Central memory CD8-positive, alpha-beta T cell (primary cell): ENCODE measurements at regions not wholly inside any gene's neighbourhood (a gene's known extent, or its start where the extent isn't known, plus 50 kb on each side); places are given as distances from the start of the nearest gene placed in this dataset.

ENCODE experiments used
- ATAC-seq: fragments of 150-1000 bp; cut with Tn5 transposase; replicated peaks from 2 replicates; pipeline ENCODE4 v1.10.0; 2022; ENCODE audit warnings: mild to moderate bottlenecking, moderate FRiP score, moderate number of reproducible peaks; ENCODE audit not compliant: poor library complexity, severe bottlenecking; ENCODE audit errors: extremely low read depth
- DNase-seq, 2 donors: peaks; one replicate each; pipeline ENCODE4 v3.0.0; 2021; ENCODE audit warnings: low spot score in 2 of 2
- H3K27ac Mint-ChIP-seq: one replicate; pipeline ENCODE4 v1.8.0; 2022; ENCODE audit warnings: low read depth, mild to moderate bottlenecking, moderate library complexity, mixed read lengths
- H3K27me3 Mint-ChIP-seq: one replicate; pipeline ENCODE4 v1.8.0; 2022; ENCODE audit warnings: mixed read lengths
- H3K36me3 Mint-ChIP-seq: one replicate; pipeline ENCODE4 v1.8.0; 2022; ENCODE audit warnings: mild to moderate bottlenecking, moderate library complexity, mixed read lengths; ENCODE audit not compliant: insufficient read depth
- H3K4me1 Mint-ChIP-seq: one replicate; pipeline ENCODE4 v1.8.0; 2022; ENCODE audit warnings: mixed read lengths
- H3K4me3 Mint-ChIP-seq: one replicate; pipeline ENCODE4 v1.8.0; 2022; ENCODE audit warnings: mild to moderate bottlenecking, moderate library complexity, mixed read lengths
- H3K9me3 Mint-ChIP-seq: one replicate; pipeline ENCODE4 v1.8.0; 2022; ENCODE audit warnings: mixed read lengths

DNA sequence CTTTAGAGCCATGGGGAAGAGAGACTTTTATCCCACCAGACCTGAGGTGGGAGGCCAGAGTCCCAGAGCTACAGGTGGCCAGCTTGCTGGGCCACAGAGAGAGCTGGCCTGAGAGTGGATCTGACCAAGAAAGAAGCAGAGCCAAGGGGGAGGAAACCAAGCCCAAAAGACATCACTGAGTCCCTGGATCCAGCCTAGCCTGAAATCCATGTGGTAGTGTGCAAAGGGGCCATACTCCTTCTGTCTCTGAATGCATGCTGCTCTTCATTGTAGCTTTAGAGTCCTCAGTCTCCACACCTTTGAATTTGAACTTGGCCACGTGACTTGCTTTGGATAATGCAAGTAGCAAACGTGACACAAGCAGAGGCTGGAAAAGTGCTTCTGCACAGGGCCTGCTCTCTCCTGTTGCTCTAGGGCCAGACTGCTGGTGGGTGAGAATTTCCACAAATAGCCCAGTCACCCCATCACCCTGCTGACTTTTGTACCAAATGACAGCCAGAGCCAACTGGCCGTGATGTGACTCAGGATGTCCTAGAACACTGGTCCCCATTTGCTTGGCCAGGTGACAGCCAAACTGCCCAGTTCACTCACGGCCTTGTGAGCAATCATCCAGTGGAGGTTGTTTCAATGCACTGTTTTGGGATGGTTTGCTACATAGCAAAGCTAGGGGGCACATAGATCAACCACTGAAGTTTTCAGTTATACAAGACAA, 93.6 kb downstream of the DHCR7 start:
- Mint-ChIP-seq H3K9me3 (no peaks in the 10 kb centered on the region), H3K36me3 (no peaks in the 10 kb centered on the region), H3K27me3 (peaks cover 29% of the 10 kb centered on the region), H3K4me1 (no peaks in the 10 kb centered on the region), H3K4me3 (no peak overlapping the region), H3K27ac (no peak overlapping the region)
- ATAC-seq (no peak), DNase-seq (no peak)

- Mint-ChIP-seq H3K36me3 (no peaks in the 10 kb centered on the region), H3K27ac (no peak overlapping the region), H3K4me3 (no peak overlapping the region), H3K9me3 (no peaks in the 10 kb centered on the region), H3K4me1 (no peaks in the 10 kb centered on the region), H3K27me3 (peaks cover 35% of the 10 kb centered on the region)
- DNase-seq (no peak), ATAC-seq (no peak)
Observed at GRCh38 chr11:71352748-71353147, 95.4 kb downstream of the DHCR7 start.

- ATAC-seq (no peak), DNase-seq (no peak)
- no peak overlapping the region for H3K4me3 Mint-ChIP-seq
- H3K27ac Mint-ChIP-seq: no peak overlapping the region
- no peaks in the 10 kb centered on the region for H3K9me3 Mint-ChIP-seq
- peaks cover 36% of the 10 kb centered on the region for H3K27me3 Mint-ChIP-seq
- H3K4me1 Mint-ChIP-seq: no peaks in the 10 kb centered on the region
- H3K36me3 Mint-ChIP-seq: no peaks in the 10 kb centered on the region
Observed at GRCh38 chr11:71352226-71352625, 96.0 kb downstream of the DHCR7 start.

GRCh38 chr11:71349627-71350026, 97.2 kb upstream of the SHANK2 start:
- H3K27ac Mint-ChIP-seq: no peak overlapping the region
- H3K27me3 Mint-ChIP-seq: peaks cover 46% of the 10 kb centered on the region
- H3K36me3 Mint-ChIP-seq: no peaks in the 10 kb centered on the region
- H3K9me3 Mint-ChIP-seq: no peaks in the 10 kb centered on the region
- ATAC-seq (no peak), DNase-seq (no peak)
- H3K4me1 Mint-ChIP-seq: no peaks in the 10 kb centered on the region
- H3K4me3 Mint-ChIP-seq: no peak overlapping the region

DNA sequence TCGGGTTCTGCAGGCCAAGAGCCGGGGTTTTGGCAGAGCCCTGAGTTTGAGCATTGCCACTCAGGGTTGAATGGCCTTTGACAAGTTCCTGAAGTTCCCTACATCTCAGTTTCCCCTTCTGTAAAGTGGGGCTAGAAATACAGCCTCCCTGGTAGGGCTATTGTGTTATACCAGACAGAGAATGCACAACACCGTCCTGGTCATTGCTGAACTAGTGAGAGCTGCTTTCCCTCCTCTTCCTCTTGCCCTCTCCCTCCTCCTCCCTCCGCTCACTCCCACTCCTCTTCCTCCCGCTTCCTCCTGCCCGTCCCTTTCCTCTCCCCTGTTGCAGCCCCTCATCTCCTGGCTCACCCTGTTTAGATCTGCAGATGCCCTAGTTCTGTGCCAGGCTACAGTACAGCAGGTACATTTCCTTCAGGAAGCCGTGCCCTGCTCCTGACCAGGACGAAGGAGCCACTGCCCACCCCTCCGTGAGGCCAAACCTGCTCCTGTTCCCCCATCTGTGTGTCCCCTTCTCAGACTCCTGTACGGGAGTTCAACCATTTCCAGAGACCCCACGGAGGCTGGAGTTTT, 91.5 kb upstream of the SHANK2 start:
- Mint-ChIP-seq H3K4me3 (no peak overlapping the region), H3K36me3 (no peaks in the 10 kb centered on the region), H3K9me3 (no peaks in the 10 kb centered on the region), H3K27me3 (peaks cover 56% of the 10 kb centered on the region), H3K27ac (no peak overlapping the region), H3K4me1 (no peaks in the 10 kb centered on the region)
- ATAC-seq (no peak), DNase-seq (no peak)

GRCh38 chr11:71342951-71343827, 90.8 kb upstream of the SHANK2 start:
- ATAC-seq (no peak), DNase-seq (no peak)
- Mint-ChIP-seq H3K4me1 (no peaks in the 10 kb centered on the region), H3K9me3 (no peaks in the 10 kb centered on the region), H3K27me3 (peaks cover 49% of the 10 kb centered on the region), H3K4me3 (no peak overlapping the region), H3K27ac (no peak overlapping the region), H3K36me3 (no peaks in the 10 kb centered on the region)

- H3K27ac Mint-ChIP-seq: no peak overlapping the region
- no peaks in the 10 kb centered on the region for H3K9me3 Mint-ChIP-seq
- peaks cover 42% of the 10 kb centered on the region for H3K27me3 Mint-ChIP-seq
- ATAC-seq (no peak), DNase-seq (no peak)
- no peaks in the 10 kb centered on the region for H3K4me1 Mint-ChIP-seq
- H3K4me3 Mint-ChIP-seq: no peak overlapping the region
- H3K36me3 Mint-ChIP-seq: no peaks in the 10 kb centered on the region
Observed at GRCh38 chr11:71342116-71342515, 89.7 kb upstream of the SHANK2 start.

DNA sequence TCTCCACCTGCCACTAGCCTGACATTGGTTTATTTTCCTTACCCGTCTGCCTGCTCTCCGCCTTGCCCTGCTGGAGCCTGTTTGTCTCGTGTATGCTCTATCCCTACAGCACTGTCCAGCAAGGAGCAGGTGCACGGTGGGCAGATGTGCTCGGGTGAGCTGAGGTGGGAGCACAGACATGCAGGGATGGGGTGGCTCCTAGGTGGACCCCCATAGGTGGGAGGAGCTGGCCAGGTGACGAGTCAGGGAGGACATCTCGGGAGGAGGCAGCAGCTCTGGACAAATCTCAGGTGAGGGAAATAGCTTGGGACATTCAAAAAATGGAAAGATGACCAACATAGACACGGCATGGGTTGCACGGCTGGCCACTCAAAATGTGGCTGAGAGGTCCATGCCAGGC, 89.2 kb upstream of the SHANK2 start:
- Mint-ChIP-seq H3K27ac (no peak overlapping the region), H3K4me3 (no peak overlapping the region), H3K36me3 (no peaks in the 10 kb centered on the region), H3K27me3 (peaks cover 37% of the 10 kb centered on the region), H3K9me3 (no peaks in the 10 kb centered on the region), H3K4me1 (no peaks in the 10 kb centered on the region)
- ATAC-seq (no peak), DNase-seq (no peak)

GRCh38 chr11:71341173-71341572, 88.8 kb upstream of the SHANK2 start:
- H3K27ac Mint-ChIP-seq: no peak overlapping the region
- no peaks in the 10 kb centered on the region for H3K4me1 Mint-ChIP-seq
- ATAC-seq (no peak), DNase-seq (no peak)
- no peaks in the 10 kb centered on the region for H3K9me3 Mint-ChIP-seq
- H3K4me3 Mint-ChIP-seq: no peak overlapping the region
- H3K36me3 Mint-ChIP-seq: no peaks in the 10 kb centered on the region
- peaks cover 33% of the 10 kb centered on the region for H3K27me3 Mint-ChIP-seq

- H3K9me3 Mint-ChIP-seq: no peaks in the 10 kb centered on the region
- ATAC-seq (no peak), DNase-seq (no peak)
- no peaks in the 10 kb centered on the region for H3K4me1 Mint-ChIP-seq
- peaks cover 33% of the 10 kb centered on the region for H3K27me3 Mint-ChIP-seq
- no peak overlapping the region for H3K4me3 Mint-ChIP-seq
- H3K36me3 Mint-ChIP-seq: no peaks in the 10 kb centered on the region
- H3K27ac Mint-ChIP-seq: no peak overlapping the region
Observed at GRCh38 chr11:71340086-71340606, 87.8 kb upstream of the SHANK2 start.

GRCh38 chr11:71339396-71339881, 87.1 kb upstream of the SHANK2 start:
- H3K27me3 Mint-ChIP-seq: peaks cover 33% of the 10 kb centered on the region
- no peak overlapping the region for H3K4me3 Mint-ChIP-seq
- no peaks in the 10 kb centered on the region for H3K4me1 Mint-ChIP-seq
- no peak for DNase-seq
- H3K36me3 Mint-ChIP-seq: no peaks in the 10 kb centered on the region
- H3K27ac Mint-ChIP-seq: no peak overlapping the region
- H3K9me3 Mint-ChIP-seq: no peaks in the 10 kb centered on the region
- ATAC-seq: no peak

- H3K27me3 Mint-ChIP-seq: peaks cover 33% of the 10 kb centered on the region
- no peaks in the 10 kb centered on the region for H3K9me3 Mint-ChIP-seq
- no peaks in the 10 kb centered on the region for H3K4me1 Mint-ChIP-seq
- H3K36me3 Mint-ChIP-seq: no peaks in the 10 kb centered on the region
- no peak overlapping the region for H3K27ac Mint-ChIP-seq
- ATAC-seq (no peak), DNase-seq (no peak)
- H3K4me3 Mint-ChIP-seq: no peak overlapping the region
Observed at GRCh38 chr11:71338801-71339395, 86.5 kb upstream of the SHANK2 start.
